ENCODE measurements at regions not wholly inside any gene's neighbourhood (a gene's known extent, or its start where the extent isn't known, plus 50 kb on each side); places are given as distances from the start of the nearest gene placed in this dataset.

- Mint-ChIP-seq H3K27me3 (no peaks in the 10 kb centered on the region), H3K4me1 (ENCODE audit: low read depth) (no peaks in the 10 kb centered on the region), H3K27ac (no peak overlapping the region), H3K36me3 (ENCODE audit: low read depth) (no peaks in the 10 kb centered on the region), H3K4me3 (no peak overlapping the region), H3K9me3 (peaks cover 2% of the 10 kb centered on the region)
- Histone ChIP-seq H3K4me1 (ENCODE audit: insufficient read depth, low read length) (no peaks in the 10 kb centered on the region), H3K27ac (ENCODE audit: low read depth in 1 of 2, low read length in 2 of 2) (no peak overlapping the region), H3K36me3 (ENCODE audit: insufficient read depth, low read length) (no peaks in the 10 kb centered on the region), H3K4me3 (ENCODE audit: low read length) (no peak overlapping the region), H3K9me3 (ENCODE audit: control insufficient read depth in 1 of 2, insufficient read depth in 1 of 2, low read length in 2 of 2) (peaks cover 0 to 28% of the 10 kb centered on the region in 2 experiments), H3K27me3 (ENCODE audit: control insufficient read depth in 1 of 2, insufficient read depth in 2 of 2, low read length in 2 of 2) (peaks cover 0 to 5% of the 10 kb centered on the region in 2 experiments)
- ChIA-PET POLR2A (no interaction called here), CTCF (no interaction called here)
- no peak for ATAC-seq (ENCODE audit: poor library complexity)
- no peak for DNase-seq
- no peak for TF ChIP-seq CTCF (IDR thresholded peaks at IDR 0.05)
- intact Hi-C loops (cut with DNase I, micrococcal nuclease), result no loop called here
These were observed 131.4 kb upstream of the HDAC4 start for GRCh38 chr2:239532250-239532649.

GRCh38 chr2:239531456-239532241 is 130.8 kb upstream of the HDAC4 start:
- Mint-ChIP-seq H3K4me3 (no peak overlapping the region), H3K36me3 (ENCODE audit: low read depth) (no peaks in the 10 kb centered on the region), H3K4me1 (ENCODE audit: low read depth) (no peaks in the 10 kb centered on the region), H3K27me3 (no peaks in the 10 kb centered on the region), H3K9me3 (peaks cover 2% of the 10 kb centered on the region), H3K27ac (no peak overlapping the region)
- H3K27me3 ChIP-seq (ENCODE audit: control insufficient read depth in 1 of 2, insufficient read depth in 2 of 2, low read length in 2 of 2), result peaks cover 0 to 5% of the 10 kb centered on the region in 2 experiments
- no peak overlapping the region for H3K27ac ChIP-seq (ENCODE audit: low read depth in 1 of 2, low read length in 2 of 2)
- H3K4me3 ChIP-seq (ENCODE audit: low read length), result no peak overlapping the region
- no peak for DNase-seq
- peaks cover 0 to 28% of the 10 kb centered on the region in 2 experiments for H3K9me3 ChIP-seq (ENCODE audit: control insufficient read depth in 1 of 2, insufficient read depth in 1 of 2, low read length in 2 of 2)
- ChIA-PET POLR2A (no interaction called here), CTCF (no interaction called here)
- no peaks in the 10 kb centered on the region for H3K4me1 ChIP-seq (ENCODE audit: insufficient read depth, low read length)
- no peak for TF ChIP-seq CTCF (IDR thresholded peaks at IDR 0.05)
- ATAC-seq (ENCODE audit: poor library complexity), result no peak
- H3K36me3 ChIP-seq (ENCODE audit: insufficient read depth, low read length), result no peaks in the 10 kb centered on the region
- intact Hi-C loops (cut with DNase I, micrococcal nuclease), result no loop called here

DNA sequence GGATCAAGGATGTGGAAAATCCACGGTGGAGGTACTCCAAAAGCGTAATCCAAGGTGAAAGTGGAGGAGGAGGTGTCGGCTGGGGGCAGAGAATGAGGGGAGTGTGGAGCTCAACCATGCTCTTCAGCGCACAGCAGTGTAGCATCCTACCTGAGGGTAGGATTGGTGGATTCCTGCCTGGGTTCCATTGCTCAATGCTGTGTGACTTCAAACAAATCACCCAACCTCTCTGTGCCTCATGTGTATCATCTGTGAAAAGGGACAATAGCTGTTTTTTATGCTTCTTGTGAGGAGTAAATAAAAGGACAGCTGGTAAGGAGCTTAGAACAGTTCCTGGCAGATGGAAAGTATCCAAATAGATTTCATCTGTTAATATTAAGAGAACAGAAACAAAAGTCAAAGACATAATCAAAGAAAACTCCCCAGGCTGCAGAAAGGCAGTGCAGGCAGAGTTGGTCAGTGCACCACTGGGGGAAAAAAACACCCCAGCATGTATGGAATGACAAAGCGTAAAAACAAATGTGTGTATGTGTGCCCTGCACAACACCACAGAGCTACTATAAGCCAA is 130.0 kb upstream of the HDAC4 start:
- no peaks in the 10 kb centered on the region for H3K4me1 Mint-ChIP-seq (ENCODE audit: low read depth)
- peaks cover 0 to 28% of the 10 kb centered on the region in 2 experiments for H3K9me3 ChIP-seq (ENCODE audit: control insufficient read depth in 1 of 2, insufficient read depth in 1 of 2, low read length in 2 of 2)

More for the DNA sequence above, 130.0 kb upstream of the HDAC4 start:
- Mint-ChIP-seq H3K27ac (no peak overlapping the region), H3K4me3 (no peak overlapping the region), H3K9me3 (peaks cover 1% of the 10 kb centered on the region), H3K36me3 (ENCODE audit: low read depth) (no peaks in the 10 kb centered on the region), H3K27me3 (no peaks in the 10 kb centered on the region)
- intact Hi-C loops (cut with DNase I, micrococcal nuclease), result no loop called here
- no peak for TF ChIP-seq CTCF (IDR thresholded peaks at IDR 0.05)
- ChIA-PET CTCF (no interaction called here), POLR2A (no interaction called here)
- DNase-seq (no peak), ATAC-seq (ENCODE audit: poor library complexity) (no peak)
- Histone ChIP-seq H3K4me3 (ENCODE audit: low read length) (no peak overlapping the region), H3K36me3 (ENCODE audit: insufficient read depth, low read length) (no peaks in the 10 kb centered on the region), H3K4me1 (ENCODE audit: insufficient read depth, low read length) (no peaks in the 10 kb centered on the region), H3K27me3 (ENCODE audit: control insufficient read depth in 1 of 2, insufficient read depth in 2 of 2, low read length in 2 of 2) (peaks cover 0 to 8% of the 10 kb centered on the region in 2 experiments), H3K27ac (ENCODE audit: low read depth in 1 of 2, low read length in 2 of 2) (no peak overlapping the region)
